ENCODE measurements at regions not wholly inside any gene's neighbourhood (a gene's known extent, or its start where the extent isn't known, plus 50 kb on each side); places are given as distances from the start of the nearest gene placed in this dataset.

GRCh38 chr4:157886645-157887044, 286.2 kb downstream of the GASK1B start:
- Histone ChIP-seq H3K27ac (peak overlapping the region; percentile 12 to 52), H3K4me3 (no peak overlapping the region), H3K36me3 (no peaks in the 10 kb centered on the region), H3K27me3 (no peaks in the 10 kb centered on the region), H3K4me1 (no peaks in the 10 kb centered on the region), H3K9me3 (no peaks in the 10 kb centered on the region)
- TF ChIP-seq CTCF (IDR thresholded peaks at IDR 0.05) (no peak), POLR2A (IDR thresholded peaks at IDR 0.05) (no peak)
- intact Hi-C loops (cut with DNase I; ENCODE audit: low total_unique reads), result no loop called here
- no peak for DNase-seq

DNA sequence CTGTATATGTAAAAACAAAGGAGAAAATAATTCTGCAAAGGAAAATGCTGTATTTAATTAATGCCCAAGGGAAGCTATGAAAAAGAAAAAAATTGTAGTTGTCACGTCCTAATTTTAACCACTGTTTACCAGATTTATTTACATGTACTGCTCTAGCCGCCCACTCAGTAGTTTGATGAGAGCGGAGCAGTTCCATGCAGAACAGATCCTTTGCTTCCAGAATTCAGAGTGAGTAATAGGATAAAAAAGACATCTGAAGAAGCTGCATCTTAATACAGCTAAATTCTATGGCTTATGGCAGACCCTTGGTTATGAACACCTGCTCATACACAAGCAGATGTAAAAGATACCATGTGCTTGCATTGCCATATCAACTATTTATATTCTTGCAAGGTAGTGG, 287.0 kb downstream of the GASK1B start:
- Histone ChIP-seq H3K4me1 (no peaks in the 10 kb centered on the region), H3K27ac (peak overlapping the region; percentile 52 to 53), H3K27me3 (no peaks in the 10 kb centered on the region), H3K4me3 (no peak overlapping the region), H3K36me3 (no peaks in the 10 kb centered on the region), H3K9me3 (no peaks in the 10 kb centered on the region)
- no peak for DNase-seq
- TF ChIP-seq CTCF (IDR thresholded peaks at IDR 0.05), result no peak
- TF ChIP-seq POLR2A (IDR thresholded peaks at IDR 0.05), result no peak
- intact Hi-C loops (cut with DNase I; ENCODE audit: low total_unique reads), result no loop called here

DNA sequence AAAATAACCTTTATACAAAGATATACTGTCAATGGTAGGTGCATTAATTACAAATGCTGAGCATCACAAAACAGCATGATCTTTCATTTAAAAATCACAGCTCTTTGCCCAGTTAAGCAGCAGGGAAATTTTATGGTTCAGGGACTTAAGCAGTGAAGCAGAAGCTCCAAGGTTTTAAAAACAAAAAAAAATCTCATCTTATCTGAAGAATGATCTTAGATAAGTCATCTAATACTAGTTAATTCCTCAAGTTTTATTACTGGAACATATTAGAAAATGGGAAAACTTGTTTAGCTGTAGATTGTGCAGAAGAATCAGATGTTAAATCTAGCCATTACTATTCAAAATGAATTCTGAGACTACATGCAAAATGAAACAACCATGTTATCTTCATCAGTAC, 289.9 kb downstream of the GASK1B start:
- TF ChIP-seq POLR2A (IDR thresholded peaks at IDR 0.05) (no peak), CTCF (IDR thresholded peaks at IDR 0.05) (no peak)
- Histone ChIP-seq H3K4me3 (no peak overlapping the region), H3K27ac (no peak overlapping the region), H3K27me3 (no peaks in the 10 kb centered on the region), H3K4me1 (no peaks in the 10 kb centered on the region), H3K36me3 (no peaks in the 10 kb centered on the region), H3K9me3 (no peaks in the 10 kb centered on the region)
- no peak for DNase-seq
- intact Hi-C loops (cut with DNase I; ENCODE audit: low total_unique reads), result no loop called here

GRCh38 chr4:157880761-157881160, 292.1 kb downstream of the GASK1B start:
- Histone ChIP-seq H3K27me3 (no peaks in the 10 kb centered on the region), H3K4me1 (no peaks in the 10 kb centered on the region), H3K36me3 (no peaks in the 10 kb centered on the region), H3K9me3 (no peaks in the 10 kb centered on the region), H3K4me3 (no peak overlapping the region), H3K27ac (no peak overlapping the region)
- DNase-seq, result no peak
- intact Hi-C loops (cut with DNase I; ENCODE audit: low total_unique reads), result no loop called here
- TF ChIP-seq POLR2A (IDR thresholded peaks at IDR 0.05) (no peak), CTCF (IDR thresholded peaks at IDR 0.05) (no peak)

DNA sequence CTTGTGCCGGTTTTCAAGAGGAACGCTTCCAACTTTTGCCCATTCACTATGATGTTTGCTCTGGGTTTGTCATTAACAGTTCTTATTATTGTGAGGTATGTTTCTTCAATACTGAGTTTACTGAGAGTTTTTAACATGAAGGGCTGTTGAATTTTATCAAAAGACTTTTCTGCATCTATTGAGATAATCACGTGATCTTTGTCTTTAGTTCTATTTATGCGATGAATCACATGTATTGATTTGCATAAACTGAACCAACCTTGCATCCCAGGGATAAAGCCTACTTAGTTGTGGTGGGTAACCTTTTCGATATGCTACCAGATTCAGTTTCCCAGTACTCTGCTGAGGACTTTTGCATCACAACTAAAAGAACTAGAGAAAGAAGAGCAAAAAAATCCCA, 318.0 kb downstream of the GASK1B start:
- H3K4me3 ChIP-seq, result no peak overlapping the region
- no peaks in the 10 kb centered on the region for H3K36me3 ChIP-seq
- H3K4me1 ChIP-seq, result no peaks in the 10 kb centered on the region
- no peak for TF ChIP-seq POLR2A (IDR thresholded peaks at IDR 0.05)
- TF ChIP-seq CTCF (IDR thresholded peaks at IDR 0.05), result no peak
- no peaks in the 10 kb centered on the region for H3K9me3 ChIP-seq
- no peak for DNase-seq
- intact Hi-C loops (cut with DNase I; ENCODE audit: low total_unique reads), result no loop called here
- H3K27ac ChIP-seq, result no peak overlapping the region
- H3K27me3 ChIP-seq, result no peaks in the 10 kb centered on the region

Measured in uterus (tissue), 3 donors.